OCI-LY1 (cell line): ENCODE measurements at regions not wholly inside any gene's neighbourhood (a gene's known extent, or its start where the extent isn't known, plus 50 kb on each side); places are given as distances from the start of the nearest gene placed in this dataset.

ENCODE experiments used
- H2AFZ ChIP-seq: fragments of 200-600 bp; sonication (generic), shearing (Covaris generic); 2 replicates; pipeline ENCODE4 v1.6.0; 2014; ENCODE audit warnings: antibody characterized with exemption, mild to moderate bottlenecking, low read length
- H3F3A ChIP-seq: fragments of 200-600 bp; sonication (generic), shearing (Covaris generic); 2 replicates; pipeline ENCODE4 v1.6.0; 2014; ENCODE audit warnings: mild to moderate bottlenecking, antibody characterized with exemption, low read length, moderate library complexity; ENCODE audit not compliant: insufficient read depth
- H3K27ac ChIP-seq: fragments of 200-600 bp; sonication (generic); 2 replicates; pipeline ENCODE4 v1.5.1; 2014; ENCODE audit warnings: low read length, mixed run types, mild to moderate bottlenecking, low read depth; ENCODE audit not compliant: poor library complexity, severe bottlenecking
- H3K27me3 ChIP-seq: fragments of 200-600 bp; sonication (generic); 2 replicates; pipeline ENCODE4 v1.6.0; 2014; ENCODE audit warnings: antibody characterized with exemption, mild to moderate bottlenecking, low read length, moderate library complexity; ENCODE audit not compliant: insufficient read depth
- H3K36me3 ChIP-seq: fragments of 200-600 bp; sonication (generic); 2 replicates; pipeline ENCODE4 v1.6.1; 2014; ENCODE audit warnings: mild to moderate bottlenecking, antibody characterized with exemption, low read length, moderate library complexity, mixed read lengths; ENCODE audit not compliant: insufficient read depth
- H3K4me1 ChIP-seq: fragments of 200-600 bp; sonication (generic); 2 replicates; pipeline ENCODE4 v1.5.1; 2014; ENCODE audit warnings: mild to moderate bottlenecking, low read length, moderate library complexity; ENCODE audit not compliant: insufficient read depth, severe bottlenecking
- H3K4me2 ChIP-seq: fragments of 200-600 bp; sonication (generic), shearing (Covaris generic); 2 replicates; pipeline ENCODE4 v1.6.1; 2014; ENCODE audit warnings: low read length
- H3K4me3 ChIP-seq: fragments of 200-600 bp; sonication (generic); 2 replicates; pipeline ENCODE4 v1.5.1; 2014; ENCODE audit warnings: low read length, low read depth, mild to moderate bottlenecking, mixed read lengths; ENCODE audit not compliant: poor library complexity, severe bottlenecking
- H3K79me2 ChIP-seq: fragments of 200-600 bp; shearing (Covaris generic); 2 replicates; pipeline ENCODE4 v1.6.1; 2016; ENCODE audit warnings: mixed run types, low read length, mixed read lengths; ENCODE audit not compliant: insufficient read depth
- H3K9ac ChIP-seq: fragments of 200-600 bp; sonication (generic), shearing (Covaris generic); 2 replicates; pipeline ENCODE4 v1.6.1; 2014; ENCODE audit warnings: mild to moderate bottlenecking, low read length, mixed read lengths
- H3K9me2 ChIP-seq: fragments of 200-600 bp; sonication (generic), shearing (Covaris generic); 2 replicates; pipeline ENCODE4 v1.6.1; 2014; ENCODE audit warnings: low read depth, mild to moderate bottlenecking, low read length, mixed read lengths
- H3K9me3 ChIP-seq: fragments of 200-600 bp; shearing (Covaris generic); 2 replicates; pipeline ENCODE4 v1.6.1; 2014; ENCODE audit warnings: low read length, mixed read lengths
- H4K20me1 ChIP-seq: fragments of 200-600 bp; sonication (generic), shearing (Covaris generic); 2 replicates; pipeline ENCODE4 v1.6.0; 2016; ENCODE audit warnings: mild to moderate bottlenecking, low read length; ENCODE audit not compliant: insufficient read depth
- EZH2 ChIP-seq: fragments of 200-600 bp; sonication (generic), shearing (Covaris generic); IDR thresholded peaks from 2 replicates; pipeline ENCODE4 v1.8.0; 2017; ENCODE audit warnings: borderline replicate concordance, mixed run types, mild to moderate bottlenecking, antibody characterized with exemption, low read length, moderate library complexity, mixed read lengths
- TF ChIP-seq, protein P1 (sequence below): fragments of 200-600 bp; sonication (generic), shearing (Covaris generic); IDR thresholded peaks from 2 replicates; pipeline ENCODE4 v1.5.1; 2017; ENCODE audit warnings: mild to moderate bottlenecking, antibody characterized with exemption, low read length, moderate library complexity, mixed read lengths

DNA sequence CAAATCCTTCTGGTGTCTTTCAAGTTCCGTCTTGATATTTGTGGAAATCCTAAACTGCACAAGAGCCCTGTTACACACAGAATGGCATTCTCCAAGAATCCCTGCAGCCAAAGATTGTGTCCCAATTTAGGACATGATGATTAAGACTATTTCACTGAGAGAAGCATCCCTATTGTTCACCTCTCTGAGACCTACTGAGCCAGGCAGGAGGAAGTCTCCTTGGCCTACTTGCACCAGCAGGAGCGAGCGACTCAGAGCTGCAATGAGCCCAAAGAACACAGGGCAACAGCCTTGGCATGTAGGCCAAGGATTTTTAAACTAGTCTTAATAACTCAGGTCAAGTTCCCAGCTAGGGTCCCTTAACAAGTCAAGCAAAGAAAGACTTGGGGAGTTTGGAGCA, 79.4 kb upstream of the RUNX1 start:
- Histone ChIP-seq H4K20me1 (no peaks in the 10 kb centered on the region), H2AFZ (no peak overlapping the region), H3K79me2 (no peaks in the 10 kb centered on the region), H3K4me2 (no peak overlapping the region), H3K36me3 (no peaks in the 10 kb centered on the region), H3K9me2 (no peaks in the 10 kb centered on the region), H3K27me3 (no peaks in the 10 kb centered on the region), H3K9ac (no peak overlapping the region), H3K9me3 (peaks cover 11% of the 10 kb centered on the region; the same call in 1 of the 2 replicates), H3F3A (no peaks in the 10 kb centered on the region), H3K4me3 (no peak overlapping the region), H3K27ac (no peak overlapping the region), H3K4me1 (no peaks in the 10 kb centered on the region)
- TF ChIP-seq, protein P1, sequence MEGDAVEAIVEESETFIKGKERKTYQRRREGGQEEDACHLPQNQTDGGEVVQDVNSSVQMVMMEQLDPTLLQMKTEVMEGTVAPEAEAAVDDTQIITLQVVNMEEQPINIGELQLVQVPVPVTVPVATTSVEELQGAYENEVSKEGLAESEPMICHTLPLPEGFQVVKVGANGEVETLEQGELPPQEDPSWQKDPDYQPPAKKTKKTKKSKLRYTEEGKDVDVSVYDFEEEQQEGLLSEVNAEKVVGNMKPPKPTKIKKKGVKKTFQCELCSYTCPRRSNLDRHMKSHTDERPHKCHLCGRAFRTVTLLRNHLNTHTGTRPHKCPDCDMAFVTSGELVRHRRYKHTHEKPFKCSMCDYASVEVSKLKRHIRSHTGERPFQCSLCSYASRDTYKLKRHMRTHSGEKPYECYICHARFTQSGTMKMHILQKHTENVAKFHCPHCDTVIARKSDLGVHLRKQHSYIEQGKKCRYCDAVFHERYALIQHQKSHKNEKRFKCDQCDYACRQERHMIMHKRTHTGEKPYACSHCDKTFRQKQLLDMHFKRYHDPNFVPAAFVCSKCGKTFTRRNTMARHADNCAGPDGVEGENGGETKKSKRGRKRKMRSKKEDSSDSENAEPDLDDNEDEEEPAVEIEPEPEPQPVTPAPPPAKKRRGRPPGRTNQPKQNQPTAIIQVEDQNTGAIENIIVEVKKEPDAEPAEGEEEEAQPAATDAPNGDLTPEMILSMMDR = no peak
- TF ChIP-seq EZH2 = no peak

DNA sequence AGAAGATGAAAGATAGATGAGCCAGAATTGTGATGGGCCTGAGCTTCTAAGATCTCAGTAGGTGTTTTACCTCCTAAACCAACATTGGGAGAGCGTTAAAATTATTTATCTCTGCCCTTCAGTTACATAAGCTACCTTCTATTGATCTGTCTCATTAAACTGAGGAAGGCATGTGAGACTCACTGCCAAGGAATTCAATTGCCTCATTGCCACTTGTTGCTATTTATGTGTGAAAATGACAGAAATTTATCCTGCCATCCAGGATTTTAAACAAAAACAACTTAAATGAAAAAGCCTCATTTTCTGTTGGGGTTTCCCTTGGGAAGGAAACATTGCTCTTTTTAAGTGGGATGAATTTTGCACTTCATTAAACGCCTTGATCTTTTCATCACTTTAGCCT, 78.7 kb upstream of the RUNX1 start:
- no peaks in the 10 kb centered on the region for H4K20me1 ChIP-seq
- no peaks in the 10 kb centered on the region for H3K79me2 ChIP-seq
- no peak overlapping the region for H3K4me3 ChIP-seq
- no peaks in the 10 kb centered on the region for H3K36me3 ChIP-seq
- TF ChIP-seq EZH2 = no peak
- TF ChIP-seq, protein P1 = no peak
- H3K9me3 ChIP-seq = peaks cover 11% of the 10 kb centered on the region; the same call in 1 of the 2 replicates
- no peaks in the 10 kb centered on the region for H3K27me3 ChIP-seq
- H3K9me2 ChIP-seq = no peaks in the 10 kb centered on the region
- H3F3A ChIP-seq = no peaks in the 10 kb centered on the region
- H3K9ac ChIP-seq = no peak overlapping the region
- H3K27ac ChIP-seq = no peak overlapping the region
- no peaks in the 10 kb centered on the region for H3K4me1 ChIP-seq
- no peak overlapping the region for H2AFZ ChIP-seq
- H3K4me2 ChIP-seq = no peak overlapping the region

DNA sequence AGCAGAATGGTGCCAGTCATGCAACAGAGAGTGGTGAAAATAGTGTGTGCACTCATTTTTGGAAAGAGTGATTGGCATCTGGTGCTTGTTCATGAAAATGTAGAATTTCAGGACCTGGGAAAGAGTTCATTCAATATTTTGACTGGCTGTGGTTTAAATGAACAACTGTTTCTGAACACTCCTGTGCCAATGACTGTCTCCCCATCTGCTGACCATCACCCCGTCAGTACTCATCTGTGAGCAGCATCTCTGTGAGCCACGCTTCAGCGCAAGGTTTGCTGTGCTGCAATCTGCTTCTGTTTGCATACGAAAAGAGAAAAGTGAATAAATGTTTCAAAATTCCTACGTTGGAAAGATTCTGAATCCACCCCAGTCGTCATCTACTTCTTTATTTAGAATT, 77.9 kb upstream of the RUNX1 start:
- H3K4me2 ChIP-seq = no peak overlapping the region
- no peak for TF ChIP-seq EZH2
- H3K27me3 ChIP-seq = no peaks in the 10 kb centered on the region
- H3K4me1 ChIP-seq = no peaks in the 10 kb centered on the region
- no peaks in the 10 kb centered on the region for H3K9me2 ChIP-seq
- H3K27ac ChIP-seq = no peak overlapping the region
- H3K4me3 ChIP-seq = no peak overlapping the region
- peaks cover 11% of the 10 kb centered on the region; the same call in 1 of the 2 replicates for H3K9me3 ChIP-seq
- no peak overlapping the region for H2AFZ ChIP-seq
- H3K79me2 ChIP-seq = no peaks in the 10 kb centered on the region
- no peaks in the 10 kb centered on the region for H3K36me3 ChIP-seq
- H3F3A ChIP-seq = no peaks in the 10 kb centered on the region
- no peak overlapping the region for H3K9ac ChIP-seq
- H4K20me1 ChIP-seq = no peaks in the 10 kb centered on the region

GRCh38 chr21:35120631-35121180, 71.6 kb upstream of the RUNX1 start:
- H3K36me3 ChIP-seq = no peaks in the 10 kb centered on the region
- H3K79me2 ChIP-seq = no peaks in the 10 kb centered on the region
- TF ChIP-seq, protein P1 = no peak
- no peaks in the 10 kb centered on the region for H4K20me1 ChIP-seq
- H3K4me2 ChIP-seq = no peak overlapping the region
- H3K9ac ChIP-seq = no peak overlapping the region
- no peak overlapping the region for H3K4me3 ChIP-seq
- no peaks in the 10 kb centered on the region for H3K27me3 ChIP-seq
- no peak overlapping the region for H3K27ac ChIP-seq
- no peaks in the 10 kb centered on the region for H3K9me2 ChIP-seq
- peaks cover 9% of the 10 kb centered on the region for H3K4me1 ChIP-seq
- H3K9me3 ChIP-seq = no peaks in the 10 kb centered on the region
- H3F3A ChIP-seq = no peaks in the 10 kb centered on the region
- H2AFZ ChIP-seq = no peak overlapping the region
